COLO829 (cell line): ENCODE measurements at regions not wholly inside any gene's neighbourhood (a gene's known extent, or its start where the extent isn't known, plus 50 kb on each side); places are given as distances from the start of the nearest gene placed in this dataset.
"Not testable (repeated sequence)": the region's sequence is repeated elsewhere in the genome, so short reads cannot be mapped to it uniquely, and the experiment has no call there.

Experiments
- DNase-seq: peaks from one replicate; pipeline ENCODE4 v3.0.0; 2012; ENCODE audit warnings: low spot score

- DNase-seq: no peak
Measured at GRCh38 chr12:59517522-59517921, 78.3 kb upstream of the SLC16A7 start.

GRCh38 chr12:59500915-59501314 lies 94.9 kb upstream of the SLC16A7 start:
- no peak for DNase-seq

GRCh38 chr12:59500335-59500734 lies 95.5 kb upstream of the SLC16A7 start:
- peak; percentile 1 for DNase-seq

GRCh38 chr12:59499774-59500173 lies 96.1 kb upstream of the SLC16A7 start:
- DNase-seq: no peak

DNA sequence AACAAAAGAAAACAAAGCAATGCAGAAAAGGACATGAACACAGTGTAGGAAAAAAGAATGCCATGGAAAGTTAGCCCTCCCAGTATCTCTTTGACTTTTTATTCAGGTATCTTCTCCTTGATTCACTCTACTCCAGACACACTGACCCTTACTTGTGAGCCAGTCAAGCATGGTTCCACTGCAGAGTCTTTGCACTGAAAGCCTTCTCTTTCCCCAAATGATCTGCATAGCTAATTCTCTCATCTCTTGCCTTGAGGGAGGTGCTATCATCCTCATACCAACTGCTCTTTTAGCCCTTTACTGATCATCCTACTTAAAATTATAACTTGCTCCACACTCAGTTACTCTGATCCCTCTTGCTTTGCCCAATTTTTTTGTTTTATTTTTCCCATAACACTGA lies 101.2 kb upstream of the SLC16A7 start:
- DNase-seq: no peak

GRCh38 chr12:59491877-59492276 lies 104.0 kb upstream of the SLC16A7 start:
- DNase-seq: no peak

- DNase-seq: peak; percentile 2
Measured at GRCh38 chr12:59486827-59487226, 109.0 kb upstream of the SLC16A7 start.

- no peak for DNase-seq
Measured at GRCh38 chr12:59484575-59484974, 111.3 kb upstream of the SLC16A7 start.

DNA sequence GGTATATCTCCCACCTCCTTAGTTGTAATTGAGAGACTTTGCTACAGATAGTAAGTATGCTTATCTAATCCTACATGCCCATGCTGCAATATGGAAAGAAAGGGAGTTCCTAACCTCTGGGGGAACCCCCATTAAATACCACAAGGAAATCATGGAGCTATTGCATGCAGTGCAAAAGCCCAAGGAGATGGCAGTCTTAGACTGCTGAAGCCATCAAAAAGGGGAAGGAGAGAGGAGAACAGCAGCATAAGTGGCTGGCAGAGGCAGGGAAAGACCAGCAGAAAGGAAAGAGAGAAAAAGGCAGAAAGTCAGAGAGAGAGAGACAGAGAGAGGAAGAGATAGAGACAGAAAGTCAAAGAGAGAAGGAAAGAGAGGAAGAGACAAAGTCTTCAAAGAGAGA lies 121.6 kb upstream of the SLC16A7 start:
- DNase-seq: not testable (repeated sequence)

DNA sequence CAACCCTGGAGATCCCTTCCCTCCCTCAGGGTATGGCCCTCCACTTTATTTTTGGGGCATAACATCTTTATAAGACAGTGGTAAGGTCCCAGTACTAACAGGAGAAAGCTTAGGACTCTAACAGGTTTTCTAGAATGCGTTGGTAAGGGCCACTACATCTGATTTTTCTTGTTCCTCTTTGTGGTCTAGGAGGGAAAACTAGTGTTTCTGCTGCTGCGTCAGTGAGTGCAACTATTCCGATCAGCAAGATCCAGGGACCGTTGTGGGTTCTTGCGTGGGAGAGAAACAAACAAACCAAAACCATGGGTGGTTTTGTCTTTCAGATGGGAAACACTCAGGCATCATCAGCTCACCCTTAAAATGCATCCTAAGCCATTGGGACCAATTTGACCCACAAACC lies 123.6 kb upstream of the SLC16A7 start:
- DNase-seq: no peak

- no peak for DNase-seq
Measured at GRCh38 chr12:59459966-59460660, 135.7 kb upstream of the SLC16A7 start.

- no peak for DNase-seq
Measured at GRCh38 chr12:59453475-59453874, 142.4 kb upstream of the SLC16A7 start.

GRCh38 chr12:59452746-59453145 lies 143.1 kb upstream of the SLC16A7 start:
- no peak for DNase-seq

DNA sequence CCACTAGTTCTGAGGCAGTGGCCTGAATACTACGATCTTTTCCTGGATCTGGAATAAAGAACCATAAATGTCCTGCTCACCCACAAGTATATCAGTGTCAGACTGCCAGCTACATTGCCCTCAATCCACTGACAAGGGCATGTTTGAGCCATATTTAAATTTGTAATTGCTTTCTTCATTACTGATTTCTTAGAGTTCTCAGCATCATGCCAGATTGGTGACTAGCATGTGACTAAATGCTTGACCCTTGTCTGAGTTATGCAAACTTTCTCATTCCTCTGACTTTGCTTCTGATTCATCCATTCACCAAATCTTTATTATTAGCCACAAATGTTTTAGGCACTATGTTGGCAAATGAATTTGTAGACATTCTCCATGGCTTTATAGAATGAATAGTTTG lies 143.6 kb upstream of the SLC16A7 start:
- peak; percentile 8 for DNase-seq

- no peak for DNase-seq
Measured at GRCh38 chr12:59446116-59446515, 149.7 kb upstream of the SLC16A7 start.

- DNase-seq: no peak
Measured at GRCh38 chr12:59444932-59445331, 150.9 kb upstream of the SLC16A7 start.

DNA sequence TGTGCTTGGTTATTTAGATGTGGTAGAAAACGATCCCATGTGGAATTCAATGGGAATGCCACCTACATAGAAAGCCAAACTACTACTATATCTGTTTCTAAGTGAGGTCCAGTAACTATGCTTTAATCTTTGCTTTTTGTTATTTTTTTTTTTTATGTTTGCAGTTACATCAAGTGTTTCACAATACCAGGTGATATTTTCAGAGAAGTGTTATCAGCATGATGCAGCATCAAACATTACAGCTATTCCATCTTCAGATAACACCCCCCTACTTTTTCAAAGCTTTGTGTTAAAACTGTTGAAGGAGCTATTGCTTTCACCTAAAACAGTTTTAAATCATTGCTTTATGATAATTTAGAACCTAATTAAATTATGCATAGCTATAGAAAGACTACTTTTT lies 163.8 kb upstream of the SLC16A7 start:
- no peak for DNase-seq

DNA sequence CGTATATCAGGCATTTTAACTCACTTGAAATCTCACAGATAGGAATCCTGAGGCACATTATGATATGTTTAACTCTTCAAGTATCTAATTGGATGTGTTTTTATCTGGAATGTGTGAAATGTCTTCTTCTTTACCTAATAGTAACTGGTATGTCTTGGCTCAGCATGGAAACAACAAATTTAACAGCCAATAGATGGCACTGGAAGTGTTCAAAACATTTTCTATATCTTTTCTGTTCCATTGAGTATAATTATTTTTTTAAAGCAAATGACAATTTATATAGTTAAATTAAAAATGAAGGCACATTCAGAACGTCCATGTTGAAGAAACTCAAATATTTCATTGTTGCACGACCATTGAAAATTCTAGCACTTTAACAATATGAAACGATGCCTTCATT lies 164.6 kb upstream of the SLC16A7 start:
- DNase-seq: no peak

GRCh38 chr12:59429766-59430165 lies 166.1 kb upstream of the SLC16A7 start:
- DNase-seq: peak; percentile 7

GRCh38 chr12:59425798-59426197 lies 170.0 kb upstream of the SLC16A7 start:
- DNase-seq: no peak

- not testable (repeated sequence) for DNase-seq
Measured at GRCh38 chr12:59424666-59425065, 171.2 kb upstream of the SLC16A7 start.

GRCh38 chr12:59414051-59414450 lies 181.8 kb upstream of the SLC16A7 start:
- DNase-seq: no peak

DNA sequence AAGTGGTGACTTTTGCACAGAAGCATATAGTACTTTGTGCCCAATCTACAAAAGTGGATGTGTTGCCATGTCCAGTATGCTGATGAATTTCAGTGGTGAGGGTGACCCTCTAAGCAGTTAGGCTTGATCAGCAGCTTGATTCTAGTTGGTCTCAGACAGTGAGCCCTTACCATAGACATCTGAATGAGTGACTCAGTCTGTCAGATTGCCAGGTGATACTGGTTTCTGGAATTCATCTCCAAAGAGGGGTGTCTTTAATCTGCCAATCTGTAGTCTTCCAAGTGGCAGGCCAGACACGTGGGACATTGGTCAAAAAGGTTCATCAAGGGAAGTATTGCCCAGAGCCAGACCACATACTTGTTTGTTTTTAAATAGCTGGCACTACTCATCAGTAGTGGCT lies 187.4 kb upstream of the SLC16A7 start:
- DNase-seq: no peak

GRCh38 chr12:59407799-59408198 lies 188.0 kb upstream of the SLC16A7 start:
- DNase-seq: no peak

- DNase-seq: no peak
Measured at GRCh38 chr12:59405992-59406391, 189.8 kb upstream of the SLC16A7 start.
